ENCODE measurements at regions not wholly inside any gene's neighbourhood (a gene's known extent, or its start where the extent isn't known, plus 50 kb on each side); places are given as distances from the start of the nearest gene placed in this dataset.

GRCh38 chr6:169940481-169941271 is 189.3 kb downstream of the ERMARD start:
- no peak for DNase-seq (ENCODE audit: extremely low read depth, low read depth)

GRCh38 chr6:169939554-169940164 is 188.2 kb downstream of the ERMARD start:
- DNase-seq (ENCODE audit: extremely low read depth, low read depth): no peak

- no peak for DNase-seq (ENCODE audit: extremely low read depth, low read depth)
Observed at GRCh38 chr6:169938731-169939130, 187.3 kb downstream of the ERMARD start.

GRCh38 chr6:169938262-169938701 is 186.9 kb downstream of the ERMARD start:
- no peak for DNase-seq (ENCODE audit: extremely low read depth, low read depth)

GRCh38 chr6:169937389-169938261 is 186.2 kb downstream of the ERMARD start:
- DNase-seq (ENCODE audit: extremely low read depth, low read depth): no peak

- no peak for DNase-seq (ENCODE audit: extremely low read depth, low read depth)
Observed at GRCh38 chr6:169936355-169936975, 185.0 kb downstream of the ERMARD start.

- DNase-seq (ENCODE audit: extremely low read depth, low read depth): no peak
Observed at GRCh38 chr6:169935861-169936260, 184.4 kb downstream of the ERMARD start.

- DNase-seq (ENCODE audit: extremely low read depth, low read depth): no peak
Observed at GRCh38 chr6:169935348-169935718, 183.9 kb downstream of the ERMARD start.

GRCh38 chr6:169934699-169935347 is 183.4 kb downstream of the ERMARD start:
- no peak for DNase-seq (ENCODE audit: extremely low read depth, low read depth)

GRCh38 chr6:169933839-169934698 is 182.6 kb downstream of the ERMARD start:
- DNase-seq (ENCODE audit: extremely low read depth, low read depth): no peak

- no peak for DNase-seq (ENCODE audit: extremely low read depth, low read depth)
Observed at GRCh38 chr6:169933251-169933821, 181.9 kb downstream of the ERMARD start.

- DNase-seq (ENCODE audit: extremely low read depth, low read depth): no peak
Observed at GRCh38 chr6:169932491-169932890, 181.1 kb downstream of the ERMARD start.

- DNase-seq (ENCODE audit: extremely low read depth, low read depth): no peak
Observed at GRCh38 chr6:169931261-169931660, 179.8 kb downstream of the ERMARD start.

- DNase-seq (ENCODE audit: extremely low read depth, low read depth): no peak
Observed at GRCh38 chr6:169930799-169931198, 179.4 kb downstream of the ERMARD start.

- DNase-seq (ENCODE audit: extremely low read depth, low read depth): no peak
Observed at GRCh38 chr6:169927711-169928110, 176.3 kb downstream of the ERMARD start.

- no peak for DNase-seq (ENCODE audit: extremely low read depth, low read depth)
Observed at GRCh38 chr6:169926617-169927417, 175.4 kb downstream of the ERMARD start.

GRCh38 chr6:169923468-169924464 is 172.3 kb downstream of the ERMARD start:
- no peak for DNase-seq (ENCODE audit: extremely low read depth, low read depth)

Measured in NCI-H460 (cell line).